Sigmoid colon (tissue), 4 donors: ENCODE measurements at regions not wholly inside any gene's neighbourhood (a gene's known extent, or its start where the extent isn't known, plus 50 kb on each side); places are given as distances from the start of the nearest gene placed in this dataset.

Source experiments
- CTCF ChIP-seq, 4 experiments: fragments of 450-650 bp in 3 of 4; fragments of 200-600 bp in 1 of 4; IDR thresholded peaks; one replicate each; pipeline ENCODE4 v1.5.1; 2016 to 2019; ENCODE audit warnings: antibody characterized with exemption in 4 of 4, mild to moderate bottlenecking in 3 of 4, moderate library complexity in 2 of 4
- EP300 ChIP-seq, 4 donors: sonication (generic); formaldehyde crosslinking; IDR thresholded peaks; one replicate each; pipeline ENCODE4 v1.6.1; 2017; ENCODE audit warnings: antibody characterized with exemption in 4 of 4
- POLR2A ChIP-seq, 2 donors: fragments of 450-650 bp; IDR thresholded peaks; one replicate each; pipeline ENCODE4 v1.6.1; 2016; ENCODE audit warnings: antibody characterized with exemption in 2 of 2, mild to moderate bottlenecking in 2 of 2, moderate library complexity in 2 of 2
- POLR2AphosphoS5 ChIP-seq, 4 donors: sonication (generic); formaldehyde crosslinking; IDR thresholded peaks; one replicate each; pipeline ENCODE4 v1.6.1; 2017; ENCODE audit warnings: antibody characterized with exemption in 4 of 4

- no peak for TF ChIP-seq CTCF (IDR thresholded peaks at IDR 0.05)
- TF ChIP-seq POLR2A (IDR thresholded peaks at IDR 0.05), result no peak
- TF ChIP-seq EP300 (IDR thresholded peaks at IDR 0.05), result no peak
- TF ChIP-seq POLR2AphosphoS5 (IDR thresholded peaks at IDR 0.05), result no peak
Measured at GRCh38 chr7:36066343-36066664, 86.8 kb upstream of the EEPD1 start.
